ENCODE measurements at regions not wholly inside any gene's neighbourhood (a gene's known extent, or its start where the extent isn't known, plus 50 kb on each side); places are given as distances from the start of the nearest gene placed in this dataset.

- TF ChIP-seq EZH2 (IDR thresholded peaks at IDR 0.05) (no peak), POLR2AphosphoS5 (IDR thresholded peaks at IDR 0.05; ENCODE audit: borderline replicate concordance, low read depth, low read length) (no peak)
Measured at GRCh38 chr7:94338921-94339371, 55.7 kb upstream of the COL1A2 start.

All from SK-N-MC (cell line).